GM06990 (cell line): ENCODE measurements at regions not wholly inside any gene's neighbourhood (a gene's known extent, or its start where the extent isn't known, plus 50 kb on each side); places are given as distances from the start of the nearest gene placed in this dataset.

Experiments
- DNase-seq: peaks from one replicate; pipeline ENCODE4 v3.0.0-alpha.2; 2011; ENCODE audit not compliant: insufficient read length; ENCODE audit errors: extremely low read depth
- H3K27me3 ChIP-seq: replicated peaks from 2 replicates; pipeline ENCODE4 v1.6.0; 2011; ENCODE audit warnings: low read length; ENCODE audit not compliant: control insufficient read depth, insufficient read depth
- H3K36me3 ChIP-seq: 2 replicates; pipeline ENCODE4 v1.5.1; 2011; ENCODE audit warnings: low read length; ENCODE audit not compliant: control insufficient read depth, insufficient read depth
- H3K4me3 ChIP-seq: replicated peaks from 2 replicates; pipeline ENCODE4 v1.5.1; 2011; ENCODE audit warnings: low read depth, mild to moderate bottlenecking, control low read depth, low read length
- CTCF ChIP-seq: IDR thresholded peaks from 2 replicates; pipeline ENCODE4 v1.5.1; 2011; ENCODE audit warnings: low read length, control low read depth, mild to moderate bottlenecking, inconsistent platforms; ENCODE audit not compliant: insufficient read depth, poor library complexity, severe bottlenecking

GRCh38 chr12:114986849-114987248, 302.9 kb upstream of the TBX3 start:
- Histone ChIP-seq H3K4me3 (no peak overlapping the region), H3K36me3 (no peaks in the 10 kb centered on the region), H3K27me3 (no peaks in the 10 kb centered on the region)
- TF ChIP-seq CTCF: no peak
- DNase-seq: no peak

- no peaks in the 10 kb centered on the region for H3K36me3 ChIP-seq
- no peak for TF ChIP-seq CTCF
- no peak overlapping the region for H3K4me3 ChIP-seq
- DNase-seq: no peak
- no peaks in the 10 kb centered on the region for H3K27me3 ChIP-seq
Observed at GRCh38 chr12:114986178-114986714, 302.3 kb upstream of the TBX3 start.

GRCh38 chr12:114984634-114985061, 300.7 kb upstream of the TBX3 start:
- H3K36me3 ChIP-seq: no peaks in the 10 kb centered on the region
- TF ChIP-seq CTCF: no peak
- no peak overlapping the region for H3K4me3 ChIP-seq
- no peak for DNase-seq
- no peaks in the 10 kb centered on the region for H3K27me3 ChIP-seq

- no peak for DNase-seq
- TF ChIP-seq CTCF: no peak
- Histone ChIP-seq H3K36me3 (no peaks in the 10 kb centered on the region), H3K27me3 (no peaks in the 10 kb centered on the region), H3K4me3 (no peak overlapping the region)
Observed at GRCh38 chr12:114982760-114983159, 298.8 kb upstream of the TBX3 start.

GRCh38 chr12:114981036-114981435, 297.1 kb upstream of the TBX3 start:
- Histone ChIP-seq H3K36me3 (no peaks in the 10 kb centered on the region), H3K4me3 (no peak overlapping the region)
- no peak for TF ChIP-seq CTCF

GRCh38 chr12:114976959-114977358, 293.0 kb upstream of the TBX3 start:
- no peak overlapping the region for H3K4me3 ChIP-seq
- TF ChIP-seq CTCF: no peak
- no peak for DNase-seq
- no peaks in the 10 kb centered on the region for H3K36me3 ChIP-seq
- no peaks in the 10 kb centered on the region for H3K27me3 ChIP-seq

More at GRCh38 chr12:114981036-114981435, 297.1 kb upstream of the TBX3 start:
- H3K27me3 ChIP-seq: no peaks in the 10 kb centered on the region
- DNase-seq: no peak
